Stimulated activated CD8-positive, alpha-beta memory T cell treated with anti-CD3 and anti-CD28 coated beads, Interleukin-15, amount 100 ng/mL, for 48 hours (primary cell): ENCODE measurements at regions not wholly inside any gene's neighbourhood (a gene's known extent, or its start where the extent isn't known, plus 50 kb on each side); places are given as distances from the start of the nearest gene placed in this dataset.

Experiments
- DNase-seq, 2 donors: peaks; one replicate each; pipeline ENCODE4 v3.0.0-alpha.2; 2020; ENCODE audit warnings: low read depth in 2 of 2

DNA sequence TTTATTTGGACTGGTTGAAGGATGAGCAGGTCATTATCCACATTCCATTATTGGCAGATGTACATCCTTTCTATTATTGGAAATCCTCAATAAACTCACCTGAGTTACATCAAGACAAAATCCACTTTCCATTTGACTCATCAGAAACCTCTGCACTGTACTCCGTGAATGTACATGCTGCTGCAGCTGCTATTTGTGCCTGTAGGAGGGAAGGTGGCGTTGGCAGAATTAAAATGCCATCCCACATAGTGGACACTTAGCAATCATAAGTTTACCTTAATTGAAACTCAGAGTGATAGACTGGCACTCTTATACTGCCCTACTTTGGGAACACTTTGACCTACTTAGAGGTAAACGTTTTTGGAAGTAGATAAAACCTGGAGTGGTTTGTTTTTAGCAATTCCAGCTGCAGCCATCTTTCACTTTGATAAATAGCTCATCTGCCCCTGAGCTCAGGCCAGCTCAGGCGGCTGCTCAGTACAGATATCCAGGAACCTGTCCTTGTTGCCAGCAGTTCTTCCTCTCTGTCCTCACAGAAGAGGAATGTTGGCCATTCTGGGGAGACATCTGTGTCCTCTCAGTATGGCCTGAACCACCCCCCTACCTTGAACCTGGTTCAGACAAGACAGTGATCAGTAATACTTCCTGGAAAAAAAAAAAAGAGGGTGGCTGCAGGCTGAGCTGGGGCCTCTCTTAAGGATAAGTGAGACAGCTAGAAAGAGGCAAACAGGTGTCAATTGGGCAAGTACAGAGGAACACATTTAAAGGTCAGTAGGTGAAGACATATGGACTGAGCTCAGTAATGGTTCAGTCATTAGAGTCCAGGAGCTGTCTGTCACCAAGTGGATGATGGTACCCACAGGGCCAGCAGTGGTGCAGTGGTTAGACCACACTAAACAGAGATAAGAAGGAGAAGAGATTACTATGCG, 153.4 kb upstream of the UMPS start:
- DNase-seq = no peak

DNA sequence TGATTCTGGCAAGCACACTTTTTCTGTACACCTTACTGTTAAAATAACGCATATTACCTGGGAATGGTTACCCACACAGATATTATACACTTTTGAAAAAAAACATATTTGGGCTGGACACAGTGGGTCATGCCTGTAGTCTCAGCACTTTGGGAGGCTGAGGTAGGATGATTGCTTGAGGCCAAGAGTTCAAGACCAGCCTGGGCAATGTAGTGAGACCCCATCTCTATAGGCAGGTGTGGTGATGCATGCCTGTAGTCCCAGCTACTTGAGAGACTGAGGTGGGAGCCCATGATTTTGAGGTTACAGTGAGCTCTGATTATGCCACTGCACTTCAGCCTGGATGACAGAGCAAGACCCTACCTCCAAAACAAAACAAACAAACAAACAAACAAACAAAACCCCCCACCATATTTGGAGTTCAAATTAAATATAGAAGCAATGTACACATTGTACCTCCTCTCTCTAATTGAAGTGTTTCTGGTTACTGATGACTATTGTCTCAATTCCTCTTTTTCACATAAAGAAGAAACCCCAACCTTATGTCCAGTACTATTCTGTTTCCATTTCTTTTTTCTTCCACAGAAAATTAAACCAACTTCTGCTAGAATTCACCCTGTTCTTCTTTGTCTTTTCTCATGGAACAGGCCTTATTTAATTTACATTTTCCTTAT, 152.6 kb upstream of the UMPS start:
- no peak for DNase-seq

DNA sequence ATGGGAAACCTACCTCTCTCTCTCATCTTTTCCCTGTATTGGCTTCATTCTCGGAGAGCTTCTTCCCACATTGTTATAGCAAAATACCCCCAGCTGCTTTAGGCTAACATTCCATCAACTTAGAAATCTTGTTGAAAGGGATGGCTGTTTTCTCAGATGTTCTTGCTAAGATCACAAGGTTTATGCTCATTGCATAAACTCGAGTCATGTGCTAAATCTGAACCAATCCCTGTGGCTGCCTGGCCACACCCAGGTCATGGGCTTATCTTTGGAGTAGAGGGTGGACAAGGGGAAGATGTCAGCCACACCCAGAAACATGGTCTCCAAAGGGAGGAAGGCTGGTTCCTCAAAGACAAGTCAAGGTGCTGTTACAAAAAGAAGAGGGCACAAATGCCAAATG, 150.6 kb upstream of the UMPS start:
- no peak for DNase-seq

DNA sequence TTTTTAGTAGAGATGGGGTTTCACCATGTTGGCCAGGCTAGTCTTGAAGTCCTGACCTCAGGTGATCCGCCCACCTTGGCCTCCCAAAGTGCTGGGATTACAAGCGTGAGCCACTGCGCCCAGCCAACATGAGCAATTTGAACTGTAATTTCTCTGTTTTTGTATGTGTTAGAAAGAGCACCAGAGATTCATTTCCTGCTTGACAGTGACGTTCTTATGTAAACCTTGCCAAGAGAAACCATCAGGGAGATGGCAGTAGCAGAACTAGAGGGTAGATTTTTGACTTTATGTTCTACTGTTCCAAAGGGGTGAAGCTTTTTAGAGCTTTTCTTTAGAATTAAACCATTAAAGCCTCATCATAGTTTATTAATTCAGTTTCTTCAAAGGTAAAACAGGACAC, 148.1 kb upstream of the UMPS start:
- DNase-seq = no peak

DNA sequence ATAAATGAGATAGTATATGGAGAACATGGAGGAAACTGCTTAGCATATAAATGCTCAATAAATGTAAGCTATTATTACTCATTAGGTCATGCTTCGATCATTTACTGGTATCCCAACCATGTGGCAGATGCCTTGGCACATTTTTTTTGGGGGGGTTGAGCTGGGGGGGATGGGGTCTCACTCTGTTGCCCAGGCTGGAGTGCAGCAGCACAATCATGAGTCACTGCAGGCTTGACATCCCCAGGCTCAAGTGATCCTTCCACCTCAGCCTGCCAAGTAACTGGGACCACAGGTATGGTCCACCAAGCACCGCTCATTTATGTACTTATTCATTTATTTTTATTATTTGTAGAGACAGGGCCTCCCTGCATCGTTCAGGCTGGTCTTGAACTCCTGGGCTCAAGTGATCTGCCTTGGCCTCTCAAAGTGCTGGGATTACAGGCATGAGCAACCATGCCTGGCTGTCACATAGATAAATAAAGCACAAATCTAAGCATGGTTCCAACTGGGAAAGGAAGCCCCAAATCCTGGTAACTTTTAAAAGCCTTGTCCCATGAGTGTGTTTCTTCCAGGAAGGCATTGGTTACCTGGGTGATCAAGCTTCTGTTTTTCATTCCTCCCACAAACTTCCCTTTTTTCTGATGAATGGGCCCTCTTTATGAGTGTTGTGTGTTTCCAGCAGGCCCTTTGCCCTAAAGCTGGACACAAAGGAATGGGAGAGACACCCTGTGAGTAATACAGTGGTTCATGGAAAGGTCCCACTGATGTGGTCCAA, 147.4 kb upstream of the UMPS start:
- no peak for DNase-seq

DNA sequence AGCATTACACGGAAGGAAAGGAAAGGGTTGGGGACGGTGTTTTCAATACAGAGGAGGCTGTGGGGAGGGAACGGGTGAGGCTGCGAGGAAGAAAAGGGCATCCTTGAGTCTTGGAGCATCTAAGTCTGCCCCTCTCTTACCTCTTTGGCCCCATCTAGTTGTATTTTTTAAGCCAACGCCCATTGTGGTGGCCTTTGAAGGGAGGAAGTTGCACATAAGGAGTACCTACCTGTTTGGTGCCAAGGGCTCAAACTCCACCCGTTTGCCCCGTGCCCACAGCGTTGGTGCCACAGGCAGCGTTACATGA, 146.1 kb upstream of the UMPS start:
- DNase-seq = no peak

DNA sequence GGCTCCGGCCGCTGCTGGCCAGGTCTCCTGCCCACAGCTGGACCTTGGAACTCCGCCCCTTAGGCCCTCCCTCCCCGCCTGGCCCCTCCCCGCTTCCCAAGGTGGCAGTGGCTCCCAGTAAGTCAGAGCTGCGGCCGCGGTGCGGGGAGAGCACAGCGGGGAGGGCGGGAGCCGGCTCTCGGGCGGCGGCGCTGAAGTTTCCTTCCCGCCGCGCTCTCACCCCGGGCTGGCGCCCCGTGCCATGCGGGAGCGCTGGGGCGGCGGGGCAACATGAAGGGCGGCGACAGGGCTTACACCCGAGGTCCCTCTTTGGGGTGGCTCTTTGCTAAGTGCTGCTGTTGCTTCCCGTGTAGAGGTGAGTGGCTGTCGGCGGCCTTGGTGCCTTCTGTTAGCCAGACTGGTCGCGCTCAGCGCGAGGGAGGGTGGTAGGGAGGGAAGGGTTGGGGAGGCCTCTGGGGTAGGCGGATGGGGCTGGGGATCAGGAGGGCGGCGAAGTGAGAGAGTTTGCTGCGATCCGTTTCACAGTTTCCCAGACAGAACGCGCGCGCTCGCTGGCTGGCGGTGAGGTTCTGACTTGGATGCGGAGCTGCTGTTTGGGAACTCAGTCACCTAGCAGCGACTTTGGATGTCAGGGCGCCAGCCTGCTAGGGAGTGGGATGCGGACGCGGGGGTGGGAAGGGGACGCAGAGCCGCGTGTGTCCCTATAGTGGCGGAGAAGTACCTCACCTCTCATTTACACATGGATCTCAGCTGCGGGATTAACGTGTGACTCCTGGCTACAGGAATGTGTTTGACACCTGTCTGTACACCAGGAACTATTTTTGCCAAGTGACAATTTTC, 145.5 kb upstream of the UMPS start:
- peak in 1 of 2 donors; percentile 14 for DNase-seq

DNA sequence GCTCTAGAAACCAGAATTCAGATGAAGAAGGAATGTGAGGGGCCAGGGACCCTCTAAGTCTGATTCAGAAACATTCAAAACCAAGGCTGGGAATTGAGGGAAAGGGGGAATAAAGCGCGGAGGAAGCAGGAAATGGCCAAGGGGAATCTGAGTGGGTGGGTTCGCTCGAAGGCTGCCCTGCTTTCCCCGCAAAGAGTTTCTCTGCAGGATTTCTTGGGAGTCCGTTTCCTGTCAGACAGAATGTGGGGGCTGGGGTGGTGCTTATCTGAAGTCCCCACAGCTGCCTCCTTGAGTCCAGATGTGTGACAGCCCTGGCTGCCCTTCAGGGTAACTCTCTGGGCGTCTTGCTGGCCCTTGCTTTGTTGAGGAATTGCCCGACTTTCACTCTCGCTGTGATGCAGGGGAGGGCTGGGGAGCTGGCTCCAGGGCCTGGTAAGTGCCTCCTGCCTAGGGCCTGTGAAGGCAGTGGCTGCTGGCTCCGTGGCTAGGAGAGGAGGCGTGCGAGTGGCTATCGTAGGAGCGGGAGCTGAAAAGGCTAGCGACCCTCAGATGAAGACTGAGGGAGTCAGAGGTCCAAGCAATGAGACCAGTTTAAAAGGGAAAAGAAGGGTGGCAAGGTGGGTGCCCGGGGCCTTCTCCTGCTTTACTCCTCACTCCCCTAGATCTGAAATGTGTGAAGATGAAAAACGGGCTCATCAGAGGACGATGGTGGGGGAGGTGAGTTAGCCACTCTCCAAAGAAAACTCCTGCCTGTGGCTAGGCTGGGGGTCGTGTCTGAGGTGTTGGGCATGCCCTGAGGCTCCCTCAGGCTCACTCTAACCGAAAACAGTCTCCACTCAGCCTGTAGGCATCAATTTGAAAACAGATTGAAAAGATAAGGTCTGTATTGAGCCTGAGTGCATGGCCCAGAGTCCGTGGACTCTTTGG, 143.9 kb upstream of the UMPS start:
- DNase-seq = no peak

DNA sequence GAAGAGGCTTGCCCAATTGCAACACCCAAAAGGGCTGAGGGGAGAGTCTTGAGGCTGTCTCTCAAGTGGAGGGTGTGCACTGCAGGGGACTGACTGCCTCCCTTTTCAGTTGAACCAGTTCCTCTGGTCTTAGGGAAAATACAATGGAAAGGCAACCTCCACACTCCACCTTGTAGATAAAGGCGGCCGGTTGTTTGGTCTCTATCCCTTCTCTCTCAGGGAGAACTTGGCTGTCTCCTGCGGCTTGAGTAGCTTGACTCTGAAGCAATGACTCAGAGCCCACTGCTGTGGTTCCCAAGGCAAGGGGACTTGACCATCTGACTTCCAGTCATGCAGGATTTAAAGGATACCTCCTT, 143.2 kb upstream of the UMPS start:
- DNase-seq = no peak

DNA sequence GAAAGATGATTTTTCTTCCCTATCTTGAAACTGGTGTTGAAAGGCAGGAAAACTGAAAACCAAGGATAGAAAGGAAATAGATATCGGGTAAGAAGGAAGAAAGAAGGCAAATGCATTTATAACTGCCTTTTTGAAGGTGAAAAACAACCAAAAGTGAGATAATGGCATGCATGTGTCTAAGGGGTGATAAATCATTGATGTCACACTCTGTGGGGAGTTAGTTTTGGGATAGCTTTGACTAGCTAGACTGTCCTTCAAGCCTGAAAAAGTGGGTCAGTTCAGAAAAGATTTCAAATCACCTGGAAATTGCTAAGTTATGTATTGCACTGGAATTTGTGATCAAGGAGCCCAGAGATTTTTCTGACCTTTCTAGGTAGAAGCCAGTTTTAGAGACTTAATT, 142.2 kb upstream of the UMPS start:
- DNase-seq = no peak

DNA sequence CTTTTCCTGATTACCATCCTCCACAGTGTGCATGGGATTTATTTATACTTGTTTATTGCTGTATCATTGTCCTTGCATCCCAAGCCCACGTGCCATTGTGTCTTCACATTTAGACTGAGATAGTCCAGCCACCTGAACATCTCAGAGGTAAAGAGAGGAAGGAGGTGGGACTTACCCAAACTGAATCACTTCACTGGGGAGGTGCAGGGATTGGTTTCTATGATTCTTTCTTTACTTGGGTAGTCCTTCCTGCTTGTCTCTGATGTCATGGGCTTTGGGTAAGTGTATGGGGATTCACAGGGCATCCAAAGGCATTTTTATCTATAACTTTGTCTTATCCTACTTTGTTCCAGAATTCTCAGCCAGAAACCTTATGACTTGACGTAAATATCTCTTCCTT, 141.5 kb upstream of the UMPS start:
- no peak for DNase-seq

DNA sequence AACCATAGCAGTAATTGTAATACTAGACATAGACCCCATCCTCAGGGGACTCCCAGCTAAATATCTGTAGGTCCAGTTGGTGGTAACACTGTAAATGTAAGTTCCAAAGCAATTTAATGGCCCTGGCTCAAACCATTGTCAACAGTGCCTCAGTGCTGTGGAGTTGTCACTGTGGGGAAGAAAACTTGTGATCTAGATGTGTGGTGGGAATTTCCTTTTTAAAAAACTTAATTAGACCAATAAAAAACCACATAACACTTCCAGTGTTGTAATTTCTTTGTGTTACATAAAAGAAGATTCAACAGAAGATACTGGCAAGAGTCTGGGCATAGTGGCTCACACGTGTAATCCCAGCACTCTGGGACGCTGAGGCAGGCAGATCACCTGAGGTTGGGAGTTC, 138.6 kb upstream of the UMPS start:
- DNase-seq = no peak

DNA sequence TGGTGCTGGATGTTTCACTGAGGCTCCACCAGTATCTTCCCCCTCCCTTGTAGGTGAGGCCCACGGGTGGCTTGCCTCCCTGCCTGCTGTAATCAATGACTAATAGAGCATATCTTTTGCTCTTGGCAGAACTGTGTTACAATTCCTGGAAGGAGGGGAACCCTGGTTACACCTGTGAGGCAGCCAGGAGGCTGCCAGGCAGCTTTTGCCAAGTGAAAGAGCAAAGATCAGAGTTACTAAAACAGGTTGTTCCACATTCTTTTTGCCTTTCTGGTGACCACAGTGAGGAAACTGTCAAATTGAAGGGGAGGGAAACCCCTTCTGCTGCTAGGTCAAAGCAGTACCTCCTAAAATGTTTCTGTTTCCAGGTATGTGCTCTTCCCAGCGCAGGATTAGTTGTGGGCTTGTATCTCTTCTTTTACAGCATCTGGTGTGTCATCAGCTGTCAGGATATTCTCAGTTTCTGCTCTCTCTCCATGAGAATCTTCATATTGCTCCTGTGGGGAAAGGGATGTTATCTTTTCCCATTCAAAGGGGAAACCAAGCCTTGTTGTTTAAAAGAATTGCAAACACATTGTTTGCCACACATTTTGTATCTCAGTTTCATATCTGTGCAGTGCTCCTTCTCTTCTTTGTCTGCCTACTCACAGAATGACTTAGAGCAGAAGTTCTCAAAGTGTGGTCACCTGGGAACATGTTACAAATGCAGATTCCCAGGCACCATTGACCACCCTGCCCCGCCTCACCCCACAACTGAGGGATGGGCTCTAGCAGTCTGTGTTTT, 137.4 kb upstream of the UMPS start:
- DNase-seq = peak; percentile 6 to 18

DNA sequence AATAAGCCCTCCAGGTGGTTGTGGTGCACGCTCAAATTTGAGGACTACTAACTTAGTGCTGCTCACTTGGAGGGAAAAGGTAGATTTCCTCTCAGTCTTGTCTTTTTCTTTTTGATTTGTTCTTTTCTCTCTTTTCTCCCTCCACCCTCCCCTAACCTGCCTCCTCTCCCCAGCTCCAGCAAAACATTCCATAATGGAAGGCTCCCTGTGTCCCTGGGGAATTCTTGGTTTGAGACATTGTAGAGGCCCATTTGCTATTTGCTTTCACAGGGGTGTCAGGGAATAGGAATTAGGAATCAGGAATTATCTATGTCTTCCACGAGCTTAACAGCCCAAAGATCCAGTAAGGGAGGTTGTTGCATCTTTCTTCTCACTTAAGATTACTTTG, 136.8 kb upstream of the UMPS start:
- DNase-seq = no peak

DNA sequence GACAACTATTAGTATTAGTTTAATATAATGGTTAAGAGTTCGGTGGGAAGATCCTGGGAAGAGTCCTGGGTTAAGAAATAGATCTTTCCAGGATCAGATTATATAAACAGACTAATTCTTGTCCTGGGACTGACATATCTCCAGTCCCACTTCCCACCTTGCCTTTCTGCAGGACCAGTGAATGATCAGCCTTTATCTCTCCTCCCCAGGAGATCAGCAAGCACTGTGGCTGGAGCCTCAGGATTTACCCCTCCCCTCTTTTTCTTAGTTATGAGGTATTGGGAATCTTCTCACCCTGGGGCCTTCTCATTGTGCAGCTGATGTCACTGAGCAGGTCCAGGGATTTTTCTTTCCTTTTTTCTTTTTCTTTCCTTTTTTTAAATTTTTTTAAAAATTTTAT, 135.7 kb upstream of the UMPS start:
- DNase-seq = no peak

DNA sequence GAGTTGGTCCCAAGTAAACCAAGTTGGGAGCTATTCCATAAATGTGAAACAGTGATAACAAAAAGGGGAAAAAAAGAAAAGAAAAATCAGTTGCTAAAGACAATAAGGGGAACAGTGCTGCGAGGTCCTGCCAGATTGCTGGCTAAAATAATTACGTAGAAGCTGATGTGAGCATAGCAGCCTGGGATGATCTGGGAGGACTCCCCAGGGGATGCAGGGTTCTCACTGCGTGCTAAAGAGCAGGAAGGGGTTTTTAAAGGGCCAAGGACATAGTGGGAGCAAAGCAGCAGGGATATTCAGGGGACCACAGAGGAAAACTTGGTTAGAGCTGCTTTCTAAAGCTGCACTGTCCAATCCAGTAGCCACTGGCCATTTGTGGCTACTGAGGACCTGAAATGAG, 133.0 kb upstream of the UMPS start:
- DNase-seq = no peak

DNA sequence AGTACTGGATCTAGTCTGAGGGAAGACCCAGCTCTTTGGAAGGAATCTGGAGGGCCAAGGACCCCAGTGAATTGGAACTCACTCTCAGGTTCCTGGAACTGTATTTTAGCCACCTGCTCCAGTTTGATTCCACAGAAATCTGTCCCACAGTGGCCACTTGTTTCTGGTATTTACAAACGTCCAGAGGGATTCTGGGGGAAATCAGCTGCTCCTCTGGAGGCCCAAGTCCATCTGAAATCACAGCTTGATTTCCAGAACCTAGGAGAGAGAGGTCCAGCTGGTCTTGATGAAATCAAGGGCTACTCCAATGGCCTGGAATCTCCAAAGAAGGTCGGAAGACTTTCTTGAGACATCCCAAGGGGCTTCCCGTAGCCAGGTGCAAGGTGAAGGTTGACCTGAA, 132.3 kb upstream of the UMPS start:
- DNase-seq = no peak

DNA sequence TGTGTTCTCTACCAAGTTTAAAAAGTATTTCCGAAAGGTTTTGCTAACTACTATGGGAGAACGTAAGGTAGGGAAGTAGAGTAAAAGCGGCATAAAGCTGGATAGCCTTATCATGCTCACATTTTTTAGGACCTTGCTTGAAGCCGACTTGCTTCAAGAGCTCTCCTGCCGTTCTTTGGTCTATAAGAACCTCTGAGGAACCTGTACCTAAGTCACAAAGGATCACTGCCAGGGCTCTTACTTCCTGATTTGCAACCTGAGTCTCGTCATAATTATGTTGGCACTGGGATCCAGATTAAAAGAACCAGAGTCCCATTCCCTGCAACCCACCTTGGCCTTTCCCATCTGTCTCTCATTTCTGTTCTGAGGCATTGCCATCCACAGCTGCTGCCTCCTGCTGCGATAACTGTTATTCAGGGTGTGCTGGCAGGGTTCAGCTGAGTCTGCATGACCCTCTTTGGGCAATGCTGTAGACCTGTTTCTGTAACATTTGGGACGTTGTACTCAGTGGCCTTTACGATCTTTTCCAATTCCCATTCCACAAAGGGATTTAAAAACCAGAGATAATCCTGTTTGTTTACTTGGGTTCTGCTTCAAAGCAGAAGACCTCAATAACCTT, 131.0 kb upstream of the UMPS start:
- no peak for DNase-seq
